ENCODE measurements at regions not wholly inside any gene's neighbourhood (a gene's known extent, or its start where the extent isn't known, plus 50 kb on each side); places are given as distances from the start of the nearest gene placed in this dataset.
"Not testable (repeated sequence)": the region's sequence is repeated elsewhere in the genome, so short reads cannot be mapped to it uniquely, and the experiment has no call there.

DNA sequence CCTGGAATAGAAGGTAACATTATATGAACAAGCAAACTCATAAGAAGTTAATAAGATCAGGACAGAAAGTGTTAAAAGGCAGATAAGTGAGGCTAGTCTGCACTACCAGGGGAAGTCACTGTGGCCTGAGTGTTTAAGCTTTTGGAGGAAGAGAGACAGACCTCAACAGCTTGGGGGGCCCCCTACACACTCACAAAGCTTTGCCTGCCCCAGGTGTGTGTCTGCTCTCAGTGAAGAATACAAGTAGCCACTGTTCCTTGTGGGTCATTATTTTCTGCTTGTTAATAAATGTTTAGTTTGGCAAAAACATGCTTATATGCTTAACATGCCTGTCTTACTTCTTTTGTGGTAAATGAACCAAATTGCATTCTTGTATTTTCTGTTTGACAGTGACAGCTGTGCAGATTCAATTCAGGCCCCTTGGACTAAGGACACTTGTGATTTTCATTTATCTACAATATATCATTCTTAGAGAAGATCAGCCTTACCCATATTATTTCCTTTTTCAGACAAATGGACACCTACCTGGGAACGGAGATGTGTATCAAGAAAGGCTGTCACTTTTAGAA is 50.7 kb upstream of the C12orf71 start:
- DNase-seq (ENCODE audit: low spot score), result no peak
- Mint-ChIP-seq H3K4me3 (ENCODE audit: unreplicated experiment) (no peak overlapping the region), H3K27ac (ENCODE audit: unreplicated experiment) (no peak overlapping the region), H3K27me3 (ENCODE audit: unreplicated experiment) (no peaks in the 10 kb centered on the region), H3K4me1 (ENCODE audit: unreplicated experiment) (peaks cover 14% of the 10 kb centered on the region), H3K9me3 (ENCODE audit: unreplicated experiment) (no peaks in the 10 kb centered on the region), H3K36me3 (ENCODE audit: low read depth, unreplicated experiment) (no peaks in the 10 kb centered on the region)
- TF ChIP-seq, protein P1, sequence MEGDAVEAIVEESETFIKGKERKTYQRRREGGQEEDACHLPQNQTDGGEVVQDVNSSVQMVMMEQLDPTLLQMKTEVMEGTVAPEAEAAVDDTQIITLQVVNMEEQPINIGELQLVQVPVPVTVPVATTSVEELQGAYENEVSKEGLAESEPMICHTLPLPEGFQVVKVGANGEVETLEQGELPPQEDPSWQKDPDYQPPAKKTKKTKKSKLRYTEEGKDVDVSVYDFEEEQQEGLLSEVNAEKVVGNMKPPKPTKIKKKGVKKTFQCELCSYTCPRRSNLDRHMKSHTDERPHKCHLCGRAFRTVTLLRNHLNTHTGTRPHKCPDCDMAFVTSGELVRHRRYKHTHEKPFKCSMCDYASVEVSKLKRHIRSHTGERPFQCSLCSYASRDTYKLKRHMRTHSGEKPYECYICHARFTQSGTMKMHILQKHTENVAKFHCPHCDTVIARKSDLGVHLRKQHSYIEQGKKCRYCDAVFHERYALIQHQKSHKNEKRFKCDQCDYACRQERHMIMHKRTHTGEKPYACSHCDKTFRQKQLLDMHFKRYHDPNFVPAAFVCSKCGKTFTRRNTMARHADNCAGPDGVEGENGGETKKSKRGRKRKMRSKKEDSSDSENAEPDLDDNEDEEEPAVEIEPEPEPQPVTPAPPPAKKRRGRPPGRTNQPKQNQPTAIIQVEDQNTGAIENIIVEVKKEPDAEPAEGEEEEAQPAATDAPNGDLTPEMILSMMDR (IDR thresholded peaks at IDR 0.05; ENCODE audit: unreplicated experiment), result no peak

GRCh38 chr12:27140478-27140969 is 58.1 kb upstream of the C12orf71 start:
- H3K27ac Mint-ChIP-seq (ENCODE audit: unreplicated experiment), result no peak overlapping the region
- H3K36me3 Mint-ChIP-seq (ENCODE audit: low read depth, unreplicated experiment), result no peaks in the 10 kb centered on the region
- no peak for DNase-seq (ENCODE audit: low spot score)
- TF ChIP-seq, protein P1 (IDR thresholded peaks at IDR 0.05; ENCODE audit: unreplicated experiment), result no peak
- H3K27me3 Mint-ChIP-seq (ENCODE audit: unreplicated experiment), result no peaks in the 10 kb centered on the region
- no peaks in the 10 kb centered on the region for H3K9me3 Mint-ChIP-seq (ENCODE audit: unreplicated experiment)
- peaks cover 2% of the 10 kb centered on the region for H3K4me1 Mint-ChIP-seq (ENCODE audit: unreplicated experiment)
- H3K4me3 Mint-ChIP-seq (ENCODE audit: unreplicated experiment), result no peak overlapping the region

DNA sequence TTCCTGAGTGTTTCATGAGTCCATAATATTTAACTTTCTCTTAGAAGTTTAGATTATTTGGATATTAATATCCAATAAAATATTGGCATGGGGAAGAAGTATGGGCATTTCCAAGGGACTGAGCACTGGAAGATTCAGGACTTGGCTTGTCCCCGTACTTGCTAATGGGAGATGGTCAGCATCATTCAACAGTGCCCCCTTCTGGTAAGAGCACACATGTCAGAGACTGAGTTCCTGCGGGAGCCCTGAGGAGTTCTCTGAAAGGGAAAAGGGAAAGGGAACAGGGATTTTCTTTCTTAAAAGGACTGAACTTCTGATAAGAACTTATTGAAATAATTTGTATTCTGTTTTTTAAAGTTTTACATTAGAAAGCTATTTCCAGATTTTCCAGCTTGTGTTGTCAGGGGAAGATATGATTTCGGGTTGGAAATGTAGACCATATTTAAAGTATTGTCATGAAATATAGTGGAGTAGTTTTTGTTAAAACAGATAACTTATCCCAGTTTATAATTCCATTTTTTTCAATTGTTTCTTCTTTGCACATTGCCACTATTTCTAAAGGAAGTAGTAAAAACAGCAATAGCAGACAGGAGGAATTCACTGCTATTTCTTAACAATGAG is 59.8 kb upstream of the C12orf71 start:
- no peak overlapping the region for H3K4me3 Mint-ChIP-seq (ENCODE audit: unreplicated experiment)
- H3K36me3 Mint-ChIP-seq (ENCODE audit: low read depth, unreplicated experiment), result no peaks in the 10 kb centered on the region
- no peaks in the 10 kb centered on the region for H3K9me3 Mint-ChIP-seq (ENCODE audit: unreplicated experiment)
- DNase-seq (ENCODE audit: low spot score), result peak; percentile 74
- H3K27ac Mint-ChIP-seq (ENCODE audit: unreplicated experiment), result no peak overlapping the region
- TF ChIP-seq, protein P1 (IDR thresholded peaks at IDR 0.05; ENCODE audit: unreplicated experiment), result peak; percentile 76
- no peaks in the 10 kb centered on the region for H3K27me3 Mint-ChIP-seq (ENCODE audit: unreplicated experiment)
- H3K4me1 Mint-ChIP-seq (ENCODE audit: unreplicated experiment), result peaks cover 2% of the 10 kb centered on the region

DNA sequence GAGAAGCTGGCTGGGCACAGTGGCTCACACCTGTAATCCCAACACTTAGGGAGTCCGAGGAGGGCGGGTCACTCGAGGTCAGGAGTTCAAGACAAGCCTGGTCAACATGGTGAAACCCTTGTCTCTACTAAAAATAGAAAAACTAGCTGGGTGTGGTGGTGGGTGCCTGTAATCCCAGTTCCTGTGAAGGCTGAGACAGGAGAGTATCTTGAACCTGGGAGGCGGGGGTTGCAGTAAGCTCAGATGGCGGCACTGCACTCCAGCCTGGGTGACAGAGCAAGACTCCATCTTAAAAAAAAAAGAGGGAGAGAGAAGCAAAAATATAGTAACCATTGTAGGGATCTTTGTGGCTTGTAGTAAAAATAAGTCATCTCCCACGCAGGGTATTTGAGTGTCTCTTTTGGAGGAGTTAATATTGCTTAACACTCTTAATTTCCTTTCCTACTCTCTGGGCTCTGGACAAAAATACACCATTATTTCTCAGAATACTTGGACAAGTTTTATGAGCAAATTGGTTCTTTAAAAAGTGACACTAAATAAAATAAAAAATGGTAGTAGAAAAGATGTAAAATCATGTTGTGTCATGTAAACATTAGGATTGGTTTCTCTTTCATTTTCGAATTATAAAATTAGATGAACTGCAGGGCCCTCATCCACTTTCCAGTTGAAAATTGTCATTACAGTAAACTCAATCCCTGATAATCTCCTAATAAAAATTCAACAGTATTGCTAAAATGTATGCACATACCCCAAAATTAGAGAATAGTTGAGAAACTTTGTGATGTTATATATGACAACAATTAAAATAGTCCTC is 61.1 kb upstream of the C12orf71 start:
- DNase-seq (ENCODE audit: low spot score), result no peak
- no peaks in the 10 kb centered on the region for H3K36me3 Mint-ChIP-seq (ENCODE audit: low read depth, unreplicated experiment)
- H3K4me3 Mint-ChIP-seq (ENCODE audit: unreplicated experiment), result no peak overlapping the region
- H3K27me3 Mint-ChIP-seq (ENCODE audit: unreplicated experiment), result no peaks in the 10 kb centered on the region
- H3K9me3 Mint-ChIP-seq (ENCODE audit: unreplicated experiment), result no peaks in the 10 kb centered on the region
- peaks cover 2% of the 10 kb centered on the region for H3K4me1 Mint-ChIP-seq (ENCODE audit: unreplicated experiment)
- TF ChIP-seq, protein P1 (IDR thresholded peaks at IDR 0.05; ENCODE audit: unreplicated experiment), result no peak
- H3K27ac Mint-ChIP-seq (ENCODE audit: unreplicated experiment), result no peak overlapping the region

GRCh38 chr12:27145725-27146124 is 63.3 kb upstream of the C12orf71 start:
- H3K27ac Mint-ChIP-seq (ENCODE audit: unreplicated experiment); H3K4me3 Mint-ChIP-seq (ENCODE audit: unreplicated experiment); H3K27me3 Mint-ChIP-seq (ENCODE audit: unreplicated experiment); DNase-seq (ENCODE audit: low spot score); H3K9me3 Mint-ChIP-seq (ENCODE audit: unreplicated experiment); H3K4me1 Mint-ChIP-seq (ENCODE audit: unreplicated experiment); H3K36me3 Mint-ChIP-seq (ENCODE audit: low read depth, unreplicated experiment): not testable (repeated sequence)

Measured in endothelial cell (in vitro differentiated cells).